B cell (primary cell): ENCODE measurements at regions not wholly inside any gene's neighbourhood (a gene's known extent, or its start where the extent isn't known, plus 50 kb on each side); places are given as distances from the start of the nearest gene placed in this dataset.

Experiments
- ATAC-seq: fragments of 200-7000 bp; cut with Tn5 transposase; one replicate; pipeline ENCODE4 v1.10.0; 2021; ENCODE audit warnings: low read depth, mild to moderate bottlenecking, moderate number of reproducible peaks, moderate library complexity
- CTCF ChIA-PET: fragments of 350-600 bp; sonication (Branson Sonifier 250); formaldehyde crosslinking; loops from one replicate; lab custom pipeline; 2021; ENCODE audit warnings: antibody characterized with exemption, inconsistent platforms; lab: Charles Lee
- POLR2A ChIA-PET: fragments of 350-600 bp; sonication (Branson Sonifier 250); formaldehyde crosslinking; loops from one replicate; lab custom pipeline; 2021; ENCODE audit warnings: antibody characterized with exemption; lab: Charles Lee
- DNase-seq: peaks from one replicate; pipeline ENCODE4 v3.0.0; 2013
- H2AFZ ChIP-seq: 2 replicates; pipeline ENCODE4 v1.6.1; 2012; ENCODE audit warnings: mild to moderate bottlenecking, low read depth, low read length; ENCODE audit not compliant: insufficient read depth, poor library complexity, severe bottlenecking
- H3K27ac ChIP-seq, 2 donors: 1 replicate in 1 of 2; 2 replicates in 1 of 2; pipeline ENCODE4 v1.5.1; 2012 to 2013; ENCODE audit warnings: low read length in 2 of 2, mild to moderate bottlenecking in 2 of 2, moderate library complexity in 1 of 2
- H3K27me3 ChIP-seq, 4 experiments: fragments of 200-600 bp in 1 of 4; sonication (generic) in 1 of 4; replicated peaks in 1 of 4; 1 replicate in 2 of 4; 2 replicates in 2 of 4; pipeline versions ENCODE4 v1.6.1 to v1.7.0; 2013 to 2016; ENCODE audit warnings: low read length in 3 of 4, mild to moderate bottlenecking in 2 of 4, mixed read lengths in 1 of 4, moderate library complexity in 1 of 4; ENCODE audit not compliant: insufficient read depth in 4 of 4, control insufficient read depth in 3 of 4; ENCODE audit errors: control extremely low read depth in 1 of 4
- H3K36me3 ChIP-seq, 2 experiments: replicated peaks in 1 of 2; 1 replicate in 1 of 2; 2 replicates in 1 of 2; pipeline versions ENCODE4 v1.6.1 to v1.7.1; 2013; ENCODE audit warnings: low read length in 1 of 2; ENCODE audit not compliant: insufficient read depth in 2 of 2, control insufficient read depth in 1 of 2; ENCODE audit errors: control extremely low read depth in 1 of 2, extremely low read depth in 1 of 2
- H3K4me1 ChIP-seq, 2 donors: fragments of 200-600 bp in 1 of 2; sonication (generic) in 1 of 2; 1 replicate in 1 of 2; 2 replicates in 1 of 2; pipeline versions ENCODE4 v1.5.1 to v1.6.1; 2013 to 2017; ENCODE audit warnings: low read length in 2 of 2; ENCODE audit not compliant: control insufficient read depth in 2 of 2, insufficient read depth in 2 of 2
- H3K4me2 ChIP-seq: replicated peaks from 2 replicates; pipeline ENCODE3; 2012; ENCODE audit warnings: mild to moderate bottlenecking, low read depth, low read length; ENCODE audit not compliant: poor library complexity, severe bottlenecking
- H3K4me3 ChIP-seq, 5 experiments: fragments of 200-600 bp in 1 of 5; sonication (generic) in 1 of 5; 1 replicate in 3 of 5; 2 replicates in 2 of 5; pipeline versions ENCODE4 v1.5.1 to v1.7.0; 2011 to 2016; ENCODE audit warnings: low read length in 4 of 5, mild to moderate bottlenecking in 4 of 5, low read depth in 2 of 5, control low read depth in 1 of 5, moderate library complexity in 1 of 5; ENCODE audit not compliant: insufficient read depth in 1 of 5; ENCODE audit errors: control extremely low read depth in 1 of 5, extremely low read depth in 1 of 5
- H3K79me2 ChIP-seq: fragments of 200-600 bp; sonication (generic); one replicate; pipeline ENCODE4 v1.6.0; 2016; ENCODE audit warnings: low read length; ENCODE audit not compliant: control insufficient read depth, insufficient read depth
- H3K9ac ChIP-seq: fragments of 200-600 bp; sonication (generic); 2 replicates; pipeline ENCODE4 v1.6.1; 2017; ENCODE audit warnings: mild to moderate bottlenecking, low read length, moderate library complexity
- H3K9me3 ChIP-seq, 3 donors: one replicate each; pipeline versions ENCODE4 v1.6.1 to v1.7.1; 2013; ENCODE audit warnings: low read length in 2 of 3; ENCODE audit not compliant: control insufficient read depth in 2 of 3, insufficient read depth in 1 of 3; ENCODE audit errors: control extremely low read depth in 1 of 3
- H4K20me1 ChIP-seq: 2 replicates; pipeline ENCODE4 v1.6.0; 2012; ENCODE audit warnings: mild to moderate bottlenecking, low read length; ENCODE audit not compliant: insufficient read depth, control insufficient read depth, poor library complexity, severe bottlenecking
- H3K27ac Mint-ChIP-seq: one replicate; pipeline ENCODE4 v1.8.0; 2021; ENCODE audit warnings: mixed read lengths
- H3K27me3 Mint-ChIP-seq: one replicate; pipeline ENCODE4 v1.8.0; 2021; ENCODE audit warnings: mixed read lengths
- H3K4me1 Mint-ChIP-seq: one replicate; pipeline ENCODE4 v1.8.0; 2021; ENCODE audit warnings: mixed read lengths
- H3K4me3 Mint-ChIP-seq: one replicate; pipeline ENCODE4 v1.8.0; 2021; ENCODE audit warnings: mixed read lengths
- H3K9me3 Mint-ChIP-seq: one replicate; pipeline ENCODE4 v1.8.0; 2022; ENCODE audit warnings: mixed read lengths; ENCODE audit not compliant: insufficient read depth
- CTCF ChIP-seq: fragments of 200-600 bp; IDR thresholded peaks from one replicate; pipeline ENCODE4 v1.8.0; 2022; ENCODE audit warnings: antibody characterized with exemption, mild to moderate bottlenecking
- EZH2 ChIP-seq: IDR thresholded peaks from 2 replicates; pipeline ENCODE4 v1.6.1; 2012; ENCODE audit warnings: borderline replicate concordance, low read depth, mild to moderate bottlenecking, moderate library complexity, low read length; ENCODE audit not compliant: insufficient read depth, poor library complexity, severe bottlenecking
- WGBS: methylation state at CpG from one replicate; pipeline ENCODE4 v1.1.5; 2013; ENCODE audit warnings: missing lambda C conversion rate; ENCODE audit not compliant: insufficient coverage; 5-methylcytosine and 5-hydroxymethylcytosine counted together
- intact Hi-C: fragments of 100-400 bp; cut with micrococcal nuclease; formaldehyde crosslinking; loops from one replicate; pipeline ENCODE4 v1.10.0; 2022

- intact Hi-C loops: no loop called here
- no peaks in the 10 kb centered on the region for H3K4me1 ChIP-seq
- H3K4me1 Mint-ChIP-seq: no peaks in the 10 kb centered on the region
- TF ChIP-seq CTCF (no peak), EZH2 (no peak)
- H3K79me2 ChIP-seq: no peaks in the 10 kb centered on the region
- H3K27me3 Mint-ChIP-seq: peaks cover 4% of the 10 kb centered on the region
- ATAC-seq (no peak), DNase-seq (no peak)
- H3K36me3 ChIP-seq: no peaks in the 10 kb centered on the region
- 94% methylated on average over 4 of the region's 4 CpGs for WGBS
- H3K9me3 Mint-ChIP-seq: no peaks in the 10 kb centered on the region
- no peak overlapping the region for H2AFZ ChIP-seq
- no peaks in the 10 kb centered on the region for H3K9me3 ChIP-seq
- CTCF ChIA-PET: no interaction called here
- H3K4me3 ChIP-seq: no peak overlapping the region
- no peaks in the 10 kb centered on the region for H4K20me1 ChIP-seq
- no peaks in the 10 kb centered on the region for H3K27me3 ChIP-seq
- H3K27ac Mint-ChIP-seq: no peak overlapping the region
- H3K4me3 Mint-ChIP-seq: no peak overlapping the region
- POLR2A ChIA-PET: no interaction called here
- H3K4me2 ChIP-seq: no peak overlapping the region
- no peak overlapping the region for H3K27ac ChIP-seq
- H3K9ac ChIP-seq: no peak overlapping the region
Observed at GRCh38 chr9:87237336-87237735, 260.3 kb upstream of the DAPK1 start.

GRCh38 chr9:87238545-87238944 lies 259.1 kb upstream of the DAPK1 start:
- H3K27ac ChIP-seq: no peak overlapping the region
- no peak overlapping the region for H3K9ac ChIP-seq
- no peak overlapping the region for H3K4me3 Mint-ChIP-seq
- no peaks in the 10 kb centered on the region for H3K9me3 ChIP-seq
- ATAC-seq (no peak), DNase-seq (no peak)
- H3K4me3 ChIP-seq: no peak overlapping the region
- no peak overlapping the region for H3K4me2 ChIP-seq
- H3K9me3 Mint-ChIP-seq: no peaks in the 10 kb centered on the region
- no peaks in the 10 kb centered on the region for H3K4me1 Mint-ChIP-seq
- H3K79me2 ChIP-seq: no peaks in the 10 kb centered on the region
- H4K20me1 ChIP-seq: no peaks in the 10 kb centered on the region
- intact Hi-C loops: no loop called here
- no peaks in the 10 kb centered on the region for H3K36me3 ChIP-seq
- no peaks in the 10 kb centered on the region for H3K27me3 ChIP-seq
- no peak overlapping the region for H2AFZ ChIP-seq
- 78% methylated on average over 4 of the region's 5 CpGs for WGBS
- CTCF ChIA-PET: no interaction called here
- no peaks in the 10 kb centered on the region for H3K4me1 ChIP-seq
- TF ChIP-seq CTCF: no peak
- no peak for TF ChIP-seq EZH2
- POLR2A ChIA-PET: no interaction called here
- no peak overlapping the region for H3K27ac Mint-ChIP-seq
- H3K27me3 Mint-ChIP-seq: peaks cover 4% of the 10 kb centered on the region
